ENCODE measurements at regions not wholly inside any gene's neighbourhood (a gene's known extent, or its start where the extent isn't known, plus 50 kb on each side); places are given as distances from the start of the nearest gene placed in this dataset.
"Not testable (repeated sequence)": the region's sequence is repeated elsewhere in the genome, so short reads cannot be mapped to it uniquely, and the experiment has no call there.

DNA sequence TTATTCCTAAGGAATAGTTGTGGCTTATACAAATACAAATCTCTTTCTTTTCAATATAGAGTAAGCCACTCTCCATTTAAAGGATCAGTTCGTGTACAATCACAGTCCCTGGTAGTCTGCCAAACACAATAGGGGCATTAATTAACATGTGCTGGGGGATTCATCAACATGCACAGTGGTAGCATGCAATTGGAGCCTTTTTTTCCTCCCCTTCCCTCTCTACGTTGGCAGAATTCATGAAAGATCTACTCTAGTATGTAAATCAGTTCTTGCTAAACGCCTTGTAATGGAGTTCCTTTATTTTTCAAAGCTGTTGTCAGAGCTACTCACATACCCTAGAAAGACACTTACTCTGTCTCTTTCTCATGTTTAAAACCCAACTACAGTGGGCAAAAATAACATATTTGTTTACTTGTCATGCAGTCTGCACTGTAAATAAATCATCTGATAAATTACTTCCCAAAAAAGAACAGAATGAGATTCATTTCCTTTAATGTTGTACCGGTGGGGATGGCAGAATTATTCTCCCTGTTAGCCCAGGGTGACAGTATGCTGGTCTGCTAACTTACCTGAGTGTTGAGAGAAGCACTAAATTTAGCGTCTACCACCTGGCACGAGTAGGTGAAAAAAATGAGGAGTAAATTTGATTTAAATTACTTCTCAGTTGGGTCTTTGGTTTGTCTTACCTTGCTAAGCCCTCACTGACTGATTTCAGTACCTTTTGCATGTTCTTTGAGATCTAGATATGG lies 341.5 kb upstream of the CCNH start:
- DNase-seq, result peak in 1 of 56 donors; percentile 20

- DNase-seq, result no peak
These were observed 339.6 kb upstream of the CCNH start for GRCh38 chr5:87752362-87752761.

- DNase-seq, result peak in 20 of 56 donors; percentile 5 to 65 (median 22)
These were observed 339.1 kb upstream of the CCNH start for GRCh38 chr5:87751824-87752223.

- DNase-seq, result no peak
These were observed 334.2 kb upstream of the CCNH start for GRCh38 chr5:87746891-87747377.

DNA sequence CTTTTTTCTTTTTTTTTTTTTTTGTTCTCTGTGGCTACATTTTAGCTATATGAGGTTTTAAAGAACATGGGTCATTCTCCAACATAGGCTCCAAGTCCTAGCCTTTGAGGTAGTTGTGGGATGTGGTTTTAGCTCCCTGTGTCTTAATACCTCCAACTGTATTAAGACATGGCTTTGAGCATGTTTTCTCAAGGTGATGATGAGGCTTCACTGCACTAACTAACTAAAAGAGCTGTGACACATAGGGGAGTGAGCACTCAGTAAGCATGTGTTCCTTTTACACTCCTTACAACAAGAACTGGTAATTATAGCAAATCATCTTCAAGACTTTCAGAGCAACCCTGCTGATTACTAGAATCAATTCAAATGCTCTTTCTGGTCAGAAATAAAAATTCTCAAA lies 333.6 kb upstream of the CCNH start:
- DNase-seq, result no peak

DNA sequence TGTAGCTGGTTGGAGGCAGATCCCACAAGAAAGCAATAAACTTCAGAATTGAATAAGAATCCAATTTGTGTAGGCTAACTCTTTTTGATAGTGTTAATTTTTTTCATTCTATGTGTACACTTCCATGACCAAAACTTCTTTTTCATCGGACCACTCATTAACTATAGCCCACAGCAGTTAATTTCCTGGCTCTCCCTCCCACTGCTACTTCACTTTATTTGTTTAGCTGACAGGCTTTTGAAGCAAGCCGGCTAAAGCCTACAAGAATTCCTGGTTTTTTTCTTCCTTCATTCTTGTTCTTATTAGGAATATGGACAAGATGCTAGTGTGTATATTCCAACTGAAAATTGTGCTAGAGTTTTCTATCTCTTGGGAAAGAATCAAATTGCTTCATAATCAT lies 329.2 kb upstream of the CCNH start:
- DNase-seq, result no peak

GRCh38 chr5:87735923-87736322 lies 323.2 kb upstream of the CCNH start:
- no peak for DNase-seq

GRCh38 chr5:87733897-87734296 lies 321.2 kb upstream of the CCNH start:
- no peak for DNase-seq

GRCh38 chr5:87732875-87733768 lies 320.4 kb upstream of the CCNH start:
- DNase-seq, result peak in 6 of 56 donors; percentile 3 to 40 (median 22)

GRCh38 chr5:87729781-87730180 lies 317.1 kb upstream of the CCNH start:
- no peak for DNase-seq

GRCh38 chr5:87722286-87722685 lies 309.6 kb upstream of the CCNH start:
- DNase-seq, result no peak

DNA sequence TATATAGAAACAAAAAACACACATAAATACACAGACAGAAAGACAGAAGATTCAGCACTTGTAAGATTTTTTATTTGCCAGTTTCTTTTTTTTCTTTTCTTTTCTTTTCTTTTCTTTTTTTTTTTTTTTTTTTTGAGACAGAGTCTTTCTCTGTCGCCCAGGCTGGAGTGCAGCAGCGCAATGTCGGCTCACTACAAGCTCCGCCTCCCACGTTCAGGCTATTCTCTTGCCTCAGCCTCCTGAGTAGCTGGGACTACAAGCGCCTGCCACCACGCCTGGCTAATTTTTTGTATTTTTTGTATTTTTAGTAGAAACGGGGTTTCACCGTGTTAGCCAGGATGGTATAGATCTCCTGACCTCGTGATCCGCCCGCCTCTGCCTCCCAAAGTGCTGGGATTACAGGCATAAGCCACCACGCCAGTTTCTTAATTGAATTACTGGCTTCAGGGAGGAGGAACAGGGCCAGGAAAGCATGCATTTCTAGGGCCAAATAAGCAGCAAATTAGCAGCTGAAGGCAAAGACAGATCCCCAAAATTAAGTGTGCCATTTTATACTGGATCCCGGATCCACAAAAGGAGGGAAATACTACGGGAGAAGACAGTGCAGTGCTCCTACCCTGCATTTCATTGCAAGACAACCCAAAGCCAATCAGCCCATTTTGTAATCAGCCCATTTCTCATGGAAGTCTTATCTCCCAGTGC lies 305.6 kb upstream of the CCNH start:
- not testable (repeated sequence) for DNase-seq

GRCh38 chr5:87717761-87718160 lies 305.0 kb upstream of the CCNH start:
- DNase-seq, result no peak

DNA sequence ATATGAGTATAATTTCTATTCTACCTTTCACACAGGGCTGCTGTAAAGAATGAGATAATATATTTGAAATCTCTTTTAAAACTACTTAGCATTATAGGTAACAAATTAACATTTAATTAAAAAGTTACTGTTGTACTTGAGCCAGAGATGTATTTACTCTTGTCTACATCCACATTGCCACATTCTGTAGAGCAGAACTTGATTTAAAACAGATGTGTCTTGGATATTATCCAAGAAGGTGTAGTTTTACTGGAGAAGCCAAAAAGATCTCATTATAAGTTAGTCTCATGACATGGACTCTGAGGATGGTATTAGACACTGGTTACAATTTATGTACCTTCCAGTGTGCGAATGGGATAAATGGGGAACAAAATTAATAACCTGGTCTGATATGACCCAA lies 293.1 kb upstream of the CCNH start:
- DNase-seq, result no peak

GRCh38 chr5:87686975-87687374 lies 274.2 kb upstream of the CCNH start:
- DNase-seq, result no peak

DNA sequence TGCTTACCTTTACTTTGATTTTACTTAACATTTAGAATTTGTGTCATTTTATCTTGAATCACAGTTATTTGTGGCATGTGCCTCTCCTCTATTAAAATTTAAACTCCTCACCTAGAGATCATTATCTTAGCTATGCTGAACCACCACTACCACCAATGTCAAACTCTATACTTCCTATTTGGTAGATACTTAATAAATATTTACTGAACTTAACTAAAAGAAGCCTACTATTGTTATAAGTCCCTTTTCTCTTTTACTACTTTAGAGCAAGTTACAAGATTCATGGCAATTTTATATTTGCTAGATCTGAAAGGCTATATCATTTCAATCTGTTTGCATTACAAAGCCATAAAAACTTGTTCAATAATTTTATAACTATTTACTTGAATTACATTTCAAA lies 273.3 kb upstream of the CCNH start:
- no peak for DNase-seq

DNA sequence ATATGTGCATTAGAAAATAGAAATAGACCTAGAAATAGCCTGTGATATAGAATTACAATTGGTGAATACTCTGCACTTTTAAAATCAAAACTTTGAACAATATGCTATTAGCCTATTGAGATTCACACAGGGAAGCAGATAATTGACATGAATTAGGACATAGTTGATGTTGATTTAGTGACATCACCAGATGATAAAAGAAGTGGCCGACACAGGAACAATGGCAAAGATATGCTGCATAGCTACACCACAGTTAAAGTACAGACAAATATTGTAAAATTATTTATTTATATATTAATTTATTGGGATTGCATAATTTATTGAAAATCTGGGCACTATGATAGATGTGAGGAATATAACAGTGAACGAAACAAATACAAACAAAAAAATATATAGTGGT lies 261.5 kb upstream of the CCNH start:
- no peak for DNase-seq

- no peak for DNase-seq
These were observed 258.4 kb upstream of the CCNH start for GRCh38 chr5:87671146-87671545.

- DNase-seq, result no peak
These were observed 252.4 kb upstream of the CCNH start for GRCh38 chr5:87665166-87665565.

DNA sequence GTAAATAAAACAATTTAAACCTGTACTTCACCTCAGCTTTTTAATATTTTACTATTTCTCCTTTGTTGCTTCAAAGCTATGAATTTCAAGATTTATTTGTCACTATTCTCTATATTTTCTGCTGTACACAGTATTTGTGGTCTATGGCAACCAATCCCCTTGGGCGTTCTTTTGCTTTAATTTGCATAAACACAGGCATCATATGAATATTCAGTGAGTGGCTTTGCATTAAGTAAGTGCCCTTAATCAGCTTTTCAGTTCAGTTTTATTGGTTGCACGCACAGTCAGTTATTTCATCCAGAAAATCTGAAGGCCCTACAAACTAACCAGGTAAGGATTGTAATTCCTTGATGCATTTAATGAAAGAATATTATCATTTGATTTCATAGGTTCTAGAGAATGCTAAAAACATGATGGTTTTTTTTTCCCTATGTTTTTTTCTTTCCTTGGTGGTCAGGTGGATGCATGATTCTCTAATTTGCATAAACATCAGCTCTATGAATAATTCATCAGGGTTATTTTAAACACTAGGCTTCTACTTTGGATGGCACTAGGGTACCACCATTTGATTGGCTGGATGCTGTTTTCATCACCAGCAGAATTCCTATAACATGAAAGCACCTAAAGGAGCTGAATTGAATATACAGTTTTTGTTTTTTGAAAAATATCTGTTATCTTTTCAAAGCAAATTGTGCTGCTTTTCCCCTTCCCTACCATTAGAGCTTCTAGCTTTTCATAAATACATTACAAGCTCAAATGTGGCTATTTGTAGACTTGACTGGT lies 249.2 kb upstream of the CCNH start:
- no peak for DNase-seq

GRCh38 chr5:87653242-87653641 lies 240.5 kb upstream of the CCNH start:
- DNase-seq, result no peak

All from amygdala (tissue), 56 donors.